Endothelial cell of umbilical vein (primary cell): ENCODE measurements at regions not wholly inside any gene's neighbourhood (a gene's known extent, or its start where the extent isn't known, plus 50 kb on each side); places are given as distances from the start of the nearest gene placed in this dataset.

Experiments used
- EZH2 ChIP-seq: IDR thresholded peaks from 2 replicates; pipeline ENCODE4 v1.6.1; 2012; ENCODE audit warnings: borderline replicate concordance, low read depth, mild to moderate bottlenecking, moderate library complexity, low read length, inconsistent platforms; ENCODE audit not compliant: severe bottlenecking
- FOS ChIP-seq: IDR thresholded peaks from 2 replicates; pipeline ENCODE4 v1.6.1; 2011; ENCODE audit warnings: mild to moderate bottlenecking, low read length, moderate library complexity, borderline replicate concordance; ENCODE audit not compliant: insufficient read depth
- JUN ChIP-seq: IDR thresholded peaks from 2 replicates; pipeline ENCODE4 v1.6.1; 2011; ENCODE audit warnings: borderline replicate concordance, low read depth; ENCODE audit not compliant: insufficient read length, insufficient read depth
- MAX ChIP-seq: IDR thresholded peaks from 2 replicates; pipeline ENCODE4 v1.6.1; 2011; ENCODE audit not compliant: insufficient read depth, insufficient read length
- MYC ChIP-seq: IDR thresholded peaks from one replicate; pipeline ENCODE4 v1.6.1; 2011; ENCODE audit warnings: mild to moderate bottlenecking, low read depth, low read length
- POLR2A ChIP-seq: IDR thresholded peaks from 2 replicates; pipeline ENCODE4 v1.6.1; 2012; ENCODE audit warnings: low read depth, mild to moderate bottlenecking, control low read depth, low read length
- POLR2AphosphoS5 ChIP-seq: IDR thresholded peaks from 2 replicates; pipeline ENCODE4 v1.6.1; 2012; ENCODE audit warnings: low read depth, mild to moderate bottlenecking, control low read depth, low read length, moderate library complexity; ENCODE audit not compliant: insufficient read depth
- TF ChIP-seq, protein P1 (sequence below), 2 donors: IDR thresholded peaks; 1 replicate in 1 of 2; 2 replicates in 1 of 2; pipeline ENCODE4 v1.5.1; 2011; ENCODE audit warnings: low read length in 2 of 2, mild to moderate bottlenecking in 2 of 2, moderate library complexity in 2 of 2, control low read depth in 1 of 2, inconsistent platforms in 1 of 2, low read depth in 1 of 2; ENCODE audit not compliant: insufficient read depth in 1 of 2; ENCODE audit errors: extremely low read depth in 1 of 2

DNA sequence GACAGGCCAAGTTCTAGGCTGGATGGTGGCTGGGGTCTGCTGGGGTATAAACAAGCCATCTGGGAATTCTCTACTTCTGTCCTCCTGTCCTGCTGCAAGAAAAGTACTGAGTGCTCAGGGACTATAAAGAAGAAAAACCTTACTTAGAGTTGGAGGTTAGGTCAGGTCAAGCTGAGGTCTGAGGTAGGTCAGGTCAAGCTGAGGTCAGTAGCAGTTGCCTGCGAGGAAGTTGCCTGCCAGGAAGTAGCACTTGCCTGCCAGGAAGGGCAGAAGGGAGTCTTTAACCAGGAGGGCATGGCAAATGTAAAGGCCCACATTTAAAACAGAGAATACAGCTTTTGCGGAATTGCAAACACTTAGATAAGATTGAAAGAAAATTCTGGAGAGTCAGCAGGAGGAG lies 51.3 kb upstream of the PRLR start:
- TF ChIP-seq POLR2A: no peak
- TF ChIP-seq EZH2: no peak
- TF ChIP-seq, protein P1, sequence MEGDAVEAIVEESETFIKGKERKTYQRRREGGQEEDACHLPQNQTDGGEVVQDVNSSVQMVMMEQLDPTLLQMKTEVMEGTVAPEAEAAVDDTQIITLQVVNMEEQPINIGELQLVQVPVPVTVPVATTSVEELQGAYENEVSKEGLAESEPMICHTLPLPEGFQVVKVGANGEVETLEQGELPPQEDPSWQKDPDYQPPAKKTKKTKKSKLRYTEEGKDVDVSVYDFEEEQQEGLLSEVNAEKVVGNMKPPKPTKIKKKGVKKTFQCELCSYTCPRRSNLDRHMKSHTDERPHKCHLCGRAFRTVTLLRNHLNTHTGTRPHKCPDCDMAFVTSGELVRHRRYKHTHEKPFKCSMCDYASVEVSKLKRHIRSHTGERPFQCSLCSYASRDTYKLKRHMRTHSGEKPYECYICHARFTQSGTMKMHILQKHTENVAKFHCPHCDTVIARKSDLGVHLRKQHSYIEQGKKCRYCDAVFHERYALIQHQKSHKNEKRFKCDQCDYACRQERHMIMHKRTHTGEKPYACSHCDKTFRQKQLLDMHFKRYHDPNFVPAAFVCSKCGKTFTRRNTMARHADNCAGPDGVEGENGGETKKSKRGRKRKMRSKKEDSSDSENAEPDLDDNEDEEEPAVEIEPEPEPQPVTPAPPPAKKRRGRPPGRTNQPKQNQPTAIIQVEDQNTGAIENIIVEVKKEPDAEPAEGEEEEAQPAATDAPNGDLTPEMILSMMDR (IDR thresholded peaks at IDR 0.05; ENCODE audit: extremely low read depth in 1 of 2, insufficient read depth in 1 of 2, low read depth in 1 of 2, low read length in 2 of 2): no peak
- no peak for TF ChIP-seq MYC
- TF ChIP-seq POLR2AphosphoS5: no peak
- no peak for TF ChIP-seq MAX
- no peak for TF ChIP-seq JUN
- TF ChIP-seq FOS: no peak
